Keratinocyte (primary cell): ENCODE measurements at regions not wholly inside any gene's neighbourhood (a gene's known extent, or its start where the extent isn't known, plus 50 kb on each side); places are given as distances from the start of the nearest gene placed in this dataset.

Source experiments
- DNase-seq: peaks from one replicate; pipeline ENCODE4 v3.0.0-alpha.2; 2011; ENCODE audit warnings: low read depth, missing footprints, low spot score
- FAIRE-seq: peaks from 2 replicates; lab custom pipeline; 2011; peaks lifted over from hg19 to GRCh38; lab: Jason Lieb, UNC
- H2AFZ ChIP-seq: 2 replicates; pipeline ENCODE4 v1.6.0; 2012; ENCODE audit warnings: low read length, control low read depth, inconsistent platforms; ENCODE audit not compliant: control insufficient read depth
- H3K27ac ChIP-seq: 2 replicates; pipeline ENCODE4 v1.5.1; 2011; ENCODE audit warnings: low read length; ENCODE audit not compliant: control insufficient read depth, insufficient read depth
- H3K27me3 ChIP-seq: 3 replicates; pipeline ENCODE4 v1.6.0; 2011; ENCODE audit warnings: low read length; ENCODE audit not compliant: control insufficient read depth, insufficient read depth; ENCODE audit errors: extremely low read depth
- H3K36me3 ChIP-seq, 2 experiments: 2 replicates in 1 of 2; 3 replicates in 1 of 2; pipeline ENCODE4 v1.5.1; 2011; ENCODE audit warnings: low read length in 2 of 2, mild to moderate bottlenecking in 1 of 2; ENCODE audit not compliant: control insufficient read depth in 2 of 2, insufficient read depth in 2 of 2; ENCODE audit errors: extremely low read depth in 1 of 2
- H3K4me1 ChIP-seq: 3 replicates; pipeline ENCODE4 v1.5.1; 2011; ENCODE audit warnings: low read length; ENCODE audit not compliant: control insufficient read depth, insufficient read depth; ENCODE audit errors: extremely low read depth
- H3K4me2 ChIP-seq: 3 replicates; pipeline ENCODE4 v1.6.0; 2011; ENCODE audit warnings: low read depth, low read length; ENCODE audit not compliant: control insufficient read depth, insufficient read depth; ENCODE audit errors: extremely low read depth
- H3K4me3 ChIP-seq, 3 experiments: fragments of 200-600 bp in 1 of 3; sonication (generic) in 1 of 3; 2 replicates in 2 of 3; 3 replicates in 1 of 3; pipeline ENCODE4 v1.5.1; 2011 to 2016; ENCODE audit warnings: low read length in 3 of 3, mild to moderate bottlenecking in 3 of 3, control low read depth in 2 of 3, inconsistent platforms in 1 of 3, low read depth in 1 of 3, mixed read lengths in 1 of 3, mixed run types in 1 of 3, moderate library complexity in 1 of 3; ENCODE audit not compliant: control insufficient read depth in 2 of 3, insufficient read depth in 2 of 3; ENCODE audit errors: extremely low read depth in 1 of 3
- H3K79me2 ChIP-seq: 2 replicates; pipeline ENCODE4 v1.6.0; 2012; ENCODE audit warnings: low read length; ENCODE audit not compliant: control insufficient read depth, insufficient read depth
- H3K9ac ChIP-seq: 3 replicates; pipeline ENCODE4 v1.6.0; 2011; ENCODE audit warnings: low read length; ENCODE audit not compliant: control insufficient read depth, insufficient read depth; ENCODE audit errors: extremely low read depth
- H3K9me1 ChIP-seq: 3 replicates; pipeline ENCODE4 v1.6.0; 2011; ENCODE audit warnings: low read length; ENCODE audit not compliant: control insufficient read depth, insufficient read depth; ENCODE audit errors: extremely low read depth
- H3K9me3 ChIP-seq: 2 replicates; pipeline ENCODE4 v1.5.1; 2012; ENCODE audit warnings: low read depth, low read length; ENCODE audit not compliant: control insufficient read depth
- H4K20me1 ChIP-seq: 3 replicates; pipeline ENCODE4 v1.6.0; 2011; ENCODE audit warnings: low read length; ENCODE audit not compliant: control insufficient read depth, insufficient read depth; ENCODE audit errors: extremely low read depth
- EZH2 ChIP-seq: IDR thresholded peaks from one replicate; pipeline ENCODE4 v1.6.1; 2012; ENCODE audit warnings: inconsistent platforms, mild to moderate bottlenecking, low read length, moderate library complexity
- dilution Hi-C: fragments of 300-500 bp; cut with MboI; formaldehyde crosslinking; loops from one replicate; pipeline ENCODE4 v1.7.0; 2020; ENCODE audit warnings: low sequenced_read_pairs; ENCODE audit not compliant: extremely low pct_ligation_motif_present
- TF ChIP-seq, protein P1 (sequence below), 3 experiments: IDR thresholded peaks in 1 of 3; conservative IDR thresholded peaks in 1 of 3; optimal IDR thresholded peaks in 1 of 3; 2 replicates in 2 of 3; 3 replicates in 1 of 3; pipeline versions ENCODE3 to v1.5.1; 2011; ENCODE audit warnings: low read length in 3 of 3, mild to moderate bottlenecking in 3 of 3, moderate library complexity in 2 of 3, control low read depth in 1 of 3, inconsistent platforms in 1 of 3; ENCODE audit not compliant: insufficient read depth in 2 of 3; ENCODE audit errors: extremely low read depth in 1 of 3

DNA sequence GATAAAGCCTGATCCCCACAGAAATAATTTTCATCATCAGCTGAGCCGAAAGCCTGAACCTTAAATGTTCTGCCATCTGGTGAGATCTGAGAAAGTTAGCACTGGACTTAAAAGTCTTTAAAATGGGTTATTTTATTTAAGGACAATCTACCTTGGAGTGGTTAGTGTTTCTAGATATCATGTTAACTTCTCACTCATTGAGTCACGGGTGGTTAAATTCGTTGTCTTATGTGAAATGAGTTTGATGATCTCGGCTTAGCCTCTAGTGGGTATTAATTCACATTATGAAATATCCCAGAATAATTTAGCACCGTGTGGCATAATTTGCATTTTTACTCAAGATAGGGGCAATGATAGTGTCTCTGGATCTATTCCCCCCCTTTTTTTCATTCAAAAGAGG lies 117.4 kb upstream of the ZNF536 start:
- Histone ChIP-seq H3K27me3 (no peaks in the 10 kb centered on the region), H3K27ac (no peak overlapping the region), H3K9me1 (no peaks in the 10 kb centered on the region), H3K9ac (no peak overlapping the region), H3K36me3 (no peaks in the 10 kb centered on the region), H3K9me3 (peaks cover 2% of the 10 kb centered on the region), H2AFZ (no peak overlapping the region), H3K4me3 (no peak overlapping the region), H3K4me1 (no peaks in the 10 kb centered on the region), H3K4me2 (no peak overlapping the region), H4K20me1 (no peaks in the 10 kb centered on the region), H3K79me2 (no peaks in the 10 kb centered on the region)
- dilution Hi-C loops, result no loop called here
- no peak for FAIRE-seq
- DNase-seq, result no peak
- no peak for TF ChIP-seq EZH2

DNA sequence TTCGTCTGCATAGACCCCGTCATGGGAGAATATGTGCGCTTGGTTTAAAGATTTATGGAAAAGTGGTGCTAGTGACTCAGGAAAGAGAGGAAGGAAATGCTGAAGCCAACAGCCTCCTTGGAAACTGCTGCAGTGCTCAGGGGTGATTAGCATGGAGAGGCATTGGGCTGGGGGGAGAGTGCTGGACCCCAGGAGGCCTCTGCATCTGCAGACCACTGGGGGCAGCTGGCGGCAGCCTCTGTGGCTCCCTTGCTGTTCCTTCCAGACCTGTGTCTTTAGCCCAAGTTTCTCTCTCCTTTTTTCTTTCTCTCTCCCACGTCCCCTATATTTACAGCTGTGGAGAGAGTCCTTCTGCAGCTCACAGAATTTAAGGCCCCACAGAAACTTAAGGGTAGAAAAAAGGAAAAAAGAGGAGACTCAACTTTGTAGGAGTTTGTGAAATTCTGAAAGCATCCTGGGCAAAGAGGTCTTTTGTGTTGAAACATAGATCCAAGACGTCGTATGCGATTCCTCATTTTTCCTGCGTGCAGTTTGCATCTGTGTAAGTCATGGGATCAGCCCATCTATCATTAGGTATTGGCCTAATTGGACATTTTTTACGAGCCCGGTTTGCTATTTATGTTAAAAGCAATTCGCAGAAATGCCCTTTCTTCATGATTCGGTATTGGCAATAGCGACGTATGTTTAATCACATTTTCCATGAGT lies 116.2 kb upstream of the ZNF536 start:
- FAIRE-seq, result no peak
- Histone ChIP-seq H2AFZ (no peak overlapping the region), H4K20me1 (no peaks in the 10 kb centered on the region)

More for the DNA sequence above, 116.2 kb upstream of the ZNF536 start:
- no peaks in the 10 kb centered on the region for H3K79me2 ChIP-seq
- H3K36me3 ChIP-seq, result no peaks in the 10 kb centered on the region
- H3K9me3 ChIP-seq, result peaks cover 2% of the 10 kb centered on the region
- no peak overlapping the region for H3K4me2 ChIP-seq
- dilution Hi-C loops, result no loop called here
- H3K9ac ChIP-seq, result no peak overlapping the region
- TF ChIP-seq EZH2, result no peak
- TF ChIP-seq, protein P1, sequence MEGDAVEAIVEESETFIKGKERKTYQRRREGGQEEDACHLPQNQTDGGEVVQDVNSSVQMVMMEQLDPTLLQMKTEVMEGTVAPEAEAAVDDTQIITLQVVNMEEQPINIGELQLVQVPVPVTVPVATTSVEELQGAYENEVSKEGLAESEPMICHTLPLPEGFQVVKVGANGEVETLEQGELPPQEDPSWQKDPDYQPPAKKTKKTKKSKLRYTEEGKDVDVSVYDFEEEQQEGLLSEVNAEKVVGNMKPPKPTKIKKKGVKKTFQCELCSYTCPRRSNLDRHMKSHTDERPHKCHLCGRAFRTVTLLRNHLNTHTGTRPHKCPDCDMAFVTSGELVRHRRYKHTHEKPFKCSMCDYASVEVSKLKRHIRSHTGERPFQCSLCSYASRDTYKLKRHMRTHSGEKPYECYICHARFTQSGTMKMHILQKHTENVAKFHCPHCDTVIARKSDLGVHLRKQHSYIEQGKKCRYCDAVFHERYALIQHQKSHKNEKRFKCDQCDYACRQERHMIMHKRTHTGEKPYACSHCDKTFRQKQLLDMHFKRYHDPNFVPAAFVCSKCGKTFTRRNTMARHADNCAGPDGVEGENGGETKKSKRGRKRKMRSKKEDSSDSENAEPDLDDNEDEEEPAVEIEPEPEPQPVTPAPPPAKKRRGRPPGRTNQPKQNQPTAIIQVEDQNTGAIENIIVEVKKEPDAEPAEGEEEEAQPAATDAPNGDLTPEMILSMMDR (optimal IDR thresholded peaks at IDR 0.05 in 1 of 3, IDR thresholded peaks at IDR 0.05 in 1 of 3, conservative IDR thresholded peaks at IDR 0.05 in 1 of 3; ENCODE audit: extremely low read depth in 1 of 3, insufficient read depth in 2 of 3, low read length in 3 of 3), result no peak
- H3K4me1 ChIP-seq, result no peaks in the 10 kb centered on the region
- H3K27me3 ChIP-seq, result no peaks in the 10 kb centered on the region
- H3K4me3 ChIP-seq, result no peak overlapping the region
- H3K27ac ChIP-seq, result no peak overlapping the region
- H3K9me1 ChIP-seq, result no peaks in the 10 kb centered on the region
- DNase-seq, result no peak
